CD14-positive monocyte (primary cell): ENCODE measurements at regions not wholly inside any gene's neighbourhood (a gene's known extent, or its start where the extent isn't known, plus 50 kb on each side); places are given as distances from the start of the nearest gene placed in this dataset.

ENCODE experiments used
- DNase-seq, 3 donors: peaks; one replicate each; pipeline ENCODE4 v3.0.0-alpha.2; 2011 to 2022
- H2AFZ ChIP-seq: 2 replicates; pipeline ENCODE4 v1.6.0; 2012; ENCODE audit warnings: mild to moderate bottlenecking, low read depth, low read length, inconsistent platforms; ENCODE audit not compliant: insufficient read depth, poor library complexity, severe bottlenecking
- H3K27ac ChIP-seq, 2 donors: 1 replicate in 1 of 2; 2 replicates in 1 of 2; pipeline ENCODE4 v1.5.1; 2012 to 2013; ENCODE audit warnings: low read length in 2 of 2, control low read depth in 1 of 2, inconsistent platforms in 1 of 2, low read depth in 1 of 2, mild to moderate bottlenecking in 1 of 2
- H3K27me3 ChIP-seq, 2 donors: one replicate each; pipeline versions ENCODE4 v1.6.0 to v1.6.1; 2011 to 2013; ENCODE audit warnings: low read length in 2 of 2; ENCODE audit not compliant: control insufficient read depth in 2 of 2, insufficient read depth in 2 of 2
- H3K36me3 ChIP-seq, 2 donors: replicated peaks in 1 of 2; 1 replicate in 1 of 2; 2 replicates in 1 of 2; pipeline versions ENCODE4 v1.5.1 to v1.6.1; 2012 to 2013; ENCODE audit warnings: low read length in 2 of 2, control low read depth in 1 of 2, inconsistent platforms in 1 of 2, mild to moderate bottlenecking in 1 of 2; ENCODE audit not compliant: insufficient read depth in 2 of 2, control insufficient read depth in 1 of 2
- H3K4me1 ChIP-seq, 2 donors: 1 replicate in 1 of 2; 2 replicates in 1 of 2; pipeline versions ENCODE4 v1.5.1 to v1.6.1; 2012 to 2013; ENCODE audit warnings: low read length in 2 of 2, control low read depth in 1 of 2, inconsistent platforms in 1 of 2, mild to moderate bottlenecking in 1 of 2, moderate library complexity in 1 of 2; ENCODE audit not compliant: insufficient read depth in 2 of 2, control insufficient read depth in 1 of 2
- H3K4me2 ChIP-seq: replicated peaks from 2 replicates; pipeline ENCODE3; 2012; ENCODE audit warnings: low read length, moderate library complexity, mild to moderate bottlenecking; ENCODE audit not compliant: poor library complexity, severe bottlenecking; ENCODE audit errors: extremely low read depth
- H3K4me3 ChIP-seq, 3 experiments: fragments of 200-600 bp in 1 of 3; sonication (generic) in 1 of 3; replicated peaks in 1 of 3; 1 replicate in 2 of 3; 2 replicates in 1 of 3; pipeline ENCODE4 v1.5.1; 2011 to 2013; ENCODE audit warnings: low read length in 3 of 3, mild to moderate bottlenecking in 3 of 3, control low read depth in 2 of 3, low read depth in 2 of 3, inconsistent platforms in 1 of 3, moderate library complexity in 1 of 3
- H3K79me2 ChIP-seq: 2 replicates; pipeline ENCODE4 v1.6.0; 2012; ENCODE audit warnings: mild to moderate bottlenecking, control low read depth, inconsistent platforms, low read length, moderate library complexity; ENCODE audit not compliant: insufficient read depth
- H3K9ac ChIP-seq: 2 replicates; pipeline ENCODE4 v1.6.0; 2017; ENCODE audit warnings: low read length, mild to moderate bottlenecking; ENCODE audit not compliant: insufficient read depth, poor library complexity, severe bottlenecking
- H3K9me3 ChIP-seq, 2 donors: replicated peaks in 1 of 2; 1 replicate in 1 of 2; 2 replicates in 1 of 2; pipeline versions ENCODE4 v1.5.1 to v1.6.1; 2012 to 2013; ENCODE audit warnings: low read length in 2 of 2, control low read depth in 1 of 2; ENCODE audit not compliant: control insufficient read depth in 1 of 2, insufficient read depth in 1 of 2
- H4K20me1 ChIP-seq: 2 replicates; pipeline ENCODE4 v1.6.0; 2012; ENCODE audit warnings: mild to moderate bottlenecking, low read length, control low read depth, moderate library complexity; ENCODE audit not compliant: insufficient read depth
- H3K27ac Mint-ChIP-seq, 7 donors: one replicate each; pipeline ENCODE4 v1.8.0; 2020; ENCODE audit warnings: mild to moderate bottlenecking in 7 of 7, mixed read lengths in 7 of 7, moderate library complexity in 6 of 7, inconsistent platforms in 2 of 7
- H3K27me3 Mint-ChIP-seq, 3 donors: one replicate each; pipeline ENCODE4 v1.8.0; 2021 to 2022; ENCODE audit warnings: low read depth in 3 of 3, mild to moderate bottlenecking in 3 of 3, mixed read lengths in 3 of 3, moderate library complexity in 3 of 3, inconsistent platforms in 1 of 3
- H3K36me3 Mint-ChIP-seq, 2 donors: one replicate each; pipeline ENCODE4 v1.8.0; 2020; ENCODE audit warnings: mixed read lengths in 2 of 2, inconsistent platforms in 1 of 2, mild to moderate bottlenecking in 1 of 2
- H3K4me1 Mint-ChIP-seq: one replicate; pipeline ENCODE4 v1.8.0; 2020; ENCODE audit warnings: mild to moderate bottlenecking, mixed read lengths
- H3K4me3 Mint-ChIP-seq, 2 donors: one replicate each; pipeline ENCODE4 v1.8.0; 2020; ENCODE audit warnings: mild to moderate bottlenecking in 2 of 2, mixed read lengths in 2 of 2, moderate library complexity in 1 of 2
- H3K9me3 Mint-ChIP-seq, 7 donors: one replicate each; pipeline ENCODE4 v1.8.0; 2020 to 2022; ENCODE audit warnings: mixed read lengths in 7 of 7, mild to moderate bottlenecking in 6 of 7, moderate library complexity in 6 of 7, inconsistent platforms in 2 of 7
- CTCF ChIP-seq: fragments of 200-600 bp; IDR thresholded peaks from one replicate; pipeline ENCODE4 v1.8.0; 2022; ENCODE audit warnings: antibody characterized with exemption, mild to moderate bottlenecking
- WGBS: methylation state at CpG from one replicate; pipeline ENCODE4 v1.1.5; 2013; ENCODE audit warnings: missing lambda C conversion rate; ENCODE audit not compliant: insufficient coverage; 5-methylcytosine and 5-hydroxymethylcytosine counted together
- intact Hi-C, 2 donors: fragments of 100-400 bp; cut with micrococcal nuclease; formaldehyde crosslinking; loops; one replicate each; pipeline versions ENCODE4 v1.15.0 to v1.15.1; 2023

GRCh38 chr12:93247313-93247991, 130.3 kb upstream of the NUDT4 start:
- intact Hi-C loops = no loop called here
- H3K4me1 Mint-ChIP-seq = peaks cover 50% of the 10 kb centered on the region
- H3K36me3 Mint-ChIP-seq = no peaks in the 10 kb centered on the region
- Histone ChIP-seq H3K27ac (no peak overlapping the region), H4K20me1 (no peaks in the 10 kb centered on the region), H3K9ac (no peak overlapping the region), H3K36me3 (no peaks in the 10 kb centered on the region), H3K9me3 (no peaks in the 10 kb centered on the region), H3K4me3 (no peak overlapping the region), H3K4me1 (peaks cover 38 to 49% of the 10 kb centered on the region in 2 donors), H2AFZ (peak overlapping the region; percentile 3), H3K79me2 (no peaks in the 10 kb centered on the region), H3K4me2 (no peak overlapping the region), H3K27me3 (no peaks in the 10 kb centered on the region)
- no peak overlapping the region for H3K4me3 Mint-ChIP-seq
- WGBS = 100% methylated on average over 1 of the region's 6 CpGs
- H3K27me3 Mint-ChIP-seq = peaks cover 0 to 2% (median 0%) of the 10 kb centered on the region in 3 donors
- no peak for DNase-seq
- H3K9me3 Mint-ChIP-seq = peaks cover 0 to 2% (median 0%) of the 10 kb centered on the region in 7 donors
- TF ChIP-seq CTCF = no peak
- H3K27ac Mint-ChIP-seq = peak overlapping the region in 2 of 7 donors; percentile 24 to 68

DNA sequence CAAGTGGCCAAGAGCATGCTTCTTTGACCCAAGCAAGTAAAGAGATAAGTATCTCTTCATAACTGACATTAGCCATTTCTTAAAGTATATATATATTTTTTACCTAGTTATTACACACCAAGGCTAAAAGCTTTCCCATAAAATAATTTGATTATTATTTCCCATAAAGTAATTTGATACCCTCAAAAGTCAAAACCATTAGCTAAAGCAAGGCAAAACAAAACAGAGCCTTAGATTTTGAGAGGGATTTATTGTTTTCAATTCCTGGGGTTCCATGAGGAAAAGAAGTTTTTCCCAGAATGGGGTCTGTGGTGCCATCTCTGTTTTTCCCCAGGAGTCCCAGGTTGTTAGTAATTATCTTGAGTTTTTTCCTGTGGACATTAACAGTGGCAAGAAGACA, 125.5 kb upstream of the NUDT4 start:
- H3K4me3 Mint-ChIP-seq = no peak overlapping the region
- DNase-seq = no peak
- no peaks in the 10 kb centered on the region for H3K79me2 ChIP-seq
- H3K9me3 ChIP-seq = peaks cover 8 to 12% of the 10 kb centered on the region in 2 donors
- intact Hi-C loops = no loop called here
- no peak overlapping the region for H3K27ac Mint-ChIP-seq
- H3K4me3 ChIP-seq = no peak overlapping the region
- H3K36me3 Mint-ChIP-seq = peaks cover 0 to 4% of the 10 kb centered on the region in 2 donors
- H3K36me3 ChIP-seq = no peaks in the 10 kb centered on the region
- no peak overlapping the region for H3K4me2 ChIP-seq
- H3K9me3 Mint-ChIP-seq = peaks cover 12 to 22% (median 15%) of the 10 kb centered on the region in 7 donors
- peaks cover 0 to 2% (median 2%) of the 10 kb centered on the region in 3 donors for H3K27me3 Mint-ChIP-seq
- H3K27ac ChIP-seq = no peak overlapping the region
- no peaks in the 10 kb centered on the region for H4K20me1 ChIP-seq
- no peaks in the 10 kb centered on the region for H3K27me3 ChIP-seq
- TF ChIP-seq CTCF = no peak
- no peak overlapping the region for H3K9ac ChIP-seq
- no peak overlapping the region for H2AFZ ChIP-seq
- peaks cover 16% of the 10 kb centered on the region for H3K4me1 Mint-ChIP-seq
- H3K4me1 ChIP-seq = peaks cover 0 to 8% of the 10 kb centered on the region in 2 donors
